ENCODE measurements at regions not wholly inside any gene's neighbourhood (a gene's known extent, or its start where the extent isn't known, plus 50 kb on each side); places are given as distances from the start of the nearest gene placed in this dataset.

- TF ChIP-seq CTCF (IDR thresholded peaks at IDR 0.05; ENCODE audit: extremely low read depth in 1 of 2, insufficient read depth in 1 of 2, low read depth in 1 of 2, low read length in 2 of 2) (no peak), FOS (IDR thresholded peaks at IDR 0.05; ENCODE audit: borderline replicate concordance, insufficient read depth, low read length) (peak; percentile 31)
Observed at GRCh38 chr3:38985581-38985980, 66.2 kb downstream of the SCN11A start.
